ENCODE measurements at regions not wholly inside any gene's neighbourhood (a gene's known extent, or its start where the extent isn't known, plus 50 kb on each side); places are given as distances from the start of the nearest gene placed in this dataset.

DNA sequence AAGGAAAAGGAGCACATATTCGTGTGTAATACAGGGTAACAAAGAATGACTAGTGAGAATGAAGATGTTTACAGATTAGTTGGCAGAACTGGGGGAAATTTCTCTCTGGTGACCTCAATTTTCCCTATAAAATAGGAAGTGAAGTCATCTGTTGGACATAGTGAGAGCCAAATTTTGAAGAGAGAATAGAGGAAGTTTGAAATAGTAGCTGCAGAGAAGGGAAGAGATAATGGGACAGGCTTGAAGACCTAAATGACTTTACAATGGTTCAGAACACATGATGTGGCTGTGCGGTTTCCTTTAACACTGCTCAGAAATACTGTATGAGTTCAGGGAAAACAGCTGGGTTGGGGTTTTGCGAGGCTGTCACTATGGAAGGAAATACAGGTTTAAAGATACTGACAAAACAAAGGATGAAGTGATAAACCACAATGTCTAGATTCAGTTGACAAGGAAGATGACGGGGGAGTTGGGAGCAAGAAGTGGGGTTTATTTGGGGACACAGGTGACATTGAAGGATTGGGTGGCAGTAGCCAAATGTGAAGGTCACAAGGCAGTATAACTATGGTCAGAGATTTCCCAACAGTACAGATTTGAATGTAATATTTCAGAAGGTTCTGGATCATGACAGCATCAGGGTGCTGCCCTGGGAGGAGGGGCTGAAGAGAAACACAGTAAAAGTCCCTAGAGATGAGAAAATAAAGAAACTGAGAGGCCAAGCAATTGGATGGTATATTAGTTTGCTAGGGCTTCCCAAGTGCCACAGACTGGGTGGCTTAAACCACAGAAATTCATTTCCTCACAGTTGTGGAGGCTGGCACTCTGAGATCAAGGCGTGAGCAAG lies 82.6 kb upstream of the TANK start:
- no peak for TF ChIP-seq GATA2 (IDR thresholded peaks at IDR 0.05; ENCODE audit: low read depth, low read length)
- no peak for TF ChIP-seq GATA3 (IDR thresholded peaks at IDR 0.05; ENCODE audit: low read depth, low read length)
